ENCODE measurements at regions not wholly inside any gene's neighbourhood (a gene's known extent, or its start where the extent isn't known, plus 50 kb on each side); places are given as distances from the start of the nearest gene placed in this dataset.
"Not testable (repeated sequence)": the region's sequence is repeated elsewhere in the genome, so short reads cannot be mapped to it uniquely, and the experiment has no call there.

DNA sequence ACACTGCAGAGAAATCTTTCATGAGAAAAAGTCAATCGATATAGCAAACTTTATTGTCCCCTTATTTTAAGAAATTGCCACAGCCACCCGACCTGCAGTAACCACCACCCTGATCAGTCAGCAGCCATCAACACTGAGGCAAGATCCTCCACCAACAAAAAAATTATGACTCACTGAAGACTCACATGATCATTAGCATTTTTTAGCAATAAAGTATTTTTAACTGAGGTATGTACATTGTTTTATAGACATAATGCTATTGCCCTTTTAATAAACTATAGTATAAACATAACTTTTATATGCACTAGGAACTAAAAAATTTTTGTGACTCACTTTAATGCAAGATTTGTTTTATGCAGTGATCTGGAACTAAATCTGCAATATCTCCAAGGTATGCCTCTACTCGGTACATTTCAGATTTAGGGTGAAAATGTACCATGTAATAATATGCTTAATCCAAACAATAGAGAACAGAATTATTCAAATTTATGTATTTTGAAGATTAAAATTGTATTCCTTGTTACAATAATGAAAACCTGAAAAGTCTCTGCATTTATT lies 79.2 kb upstream of the CEP126 start:
- peak; percentile 10 for DNase-seq
- no peaks in the 10 kb centered on the region for H3K27me3 ChIP-seq

DNA sequence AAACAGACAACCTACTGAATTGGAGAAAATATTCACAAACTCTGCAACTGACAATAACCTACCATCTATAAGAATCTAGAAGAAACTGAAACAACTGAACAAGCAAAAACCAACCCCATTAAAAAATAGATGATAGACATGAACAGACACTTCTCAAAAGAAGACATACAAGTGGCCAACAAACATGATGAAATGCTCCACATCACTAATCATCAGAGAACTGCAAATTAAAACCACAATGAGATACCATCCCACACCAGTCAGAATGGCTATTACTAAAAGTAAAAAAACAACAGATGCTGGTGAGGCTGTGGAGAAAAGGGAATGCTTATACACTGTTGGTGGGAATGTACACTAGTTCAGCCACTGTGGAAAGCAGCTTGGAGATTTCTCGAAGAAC lies 84.3 kb upstream of the CEP126 start:
- not testable (repeated sequence) for H3K9me3 ChIP-seq, H3K36me3 ChIP-seq, DNase-seq, H3K4me3 ChIP-seq, H3K27me3 ChIP-seq

More for the DNA sequence above, 79.2 kb upstream of the CEP126 start:
- Histone ChIP-seq H3K36me3 (no peaks in the 10 kb centered on the region), H3K4me3 (no peak overlapping the region), H3K9me3 (no peaks in the 10 kb centered on the region)

DNA sequence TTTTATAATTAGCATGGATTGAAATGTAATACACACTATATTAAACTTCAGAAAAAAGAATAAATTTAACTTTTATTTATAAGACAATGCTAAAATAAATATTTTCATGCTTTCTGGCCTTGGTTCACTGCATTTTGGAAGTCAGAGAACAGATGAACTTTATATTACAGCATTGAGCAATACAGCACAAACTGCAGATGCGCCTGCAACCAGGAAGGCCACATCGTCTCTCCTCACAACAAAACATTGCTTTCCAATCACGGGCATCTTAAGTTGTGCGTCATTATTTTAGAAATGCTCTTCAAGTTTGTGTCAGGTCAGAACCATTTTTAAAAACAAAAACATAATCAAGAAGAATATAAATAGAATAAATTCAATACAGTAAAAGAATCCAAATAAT lies 89.3 kb upstream of the CEP126 start:
- H3K27me3 ChIP-seq, result no peaks in the 10 kb centered on the region
- H3K4me3 ChIP-seq, result no peak overlapping the region
- DNase-seq, result no peak
- no peaks in the 10 kb centered on the region for H3K36me3 ChIP-seq
- H3K9me3 ChIP-seq, result no peaks in the 10 kb centered on the region

DNA sequence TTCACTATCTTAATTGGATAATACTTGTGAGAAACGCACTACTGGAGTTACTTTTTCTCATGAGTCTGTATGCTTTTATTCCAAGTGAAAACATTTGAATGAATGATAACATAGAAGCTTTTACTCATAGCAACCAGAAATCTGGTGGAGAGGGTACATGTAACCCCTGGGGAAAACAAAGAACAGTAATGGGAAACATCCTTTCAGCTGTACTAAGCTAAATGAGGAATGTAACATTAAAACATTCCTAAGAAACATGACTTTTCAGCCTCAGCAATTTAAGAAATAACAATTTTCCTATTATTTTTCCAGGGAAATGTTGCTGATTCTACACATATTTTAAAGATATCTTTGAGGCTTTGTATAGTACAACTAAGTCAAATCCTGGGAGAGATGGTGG lies 97.2 kb upstream of the CEP126 start:
- H3K36me3 ChIP-seq, result no peaks in the 10 kb centered on the region
- no peak overlapping the region for H3K4me3 ChIP-seq
- H3K27me3 ChIP-seq, result no peaks in the 10 kb centered on the region
- no peaks in the 10 kb centered on the region for H3K9me3 ChIP-seq
- no peak for DNase-seq

DNA sequence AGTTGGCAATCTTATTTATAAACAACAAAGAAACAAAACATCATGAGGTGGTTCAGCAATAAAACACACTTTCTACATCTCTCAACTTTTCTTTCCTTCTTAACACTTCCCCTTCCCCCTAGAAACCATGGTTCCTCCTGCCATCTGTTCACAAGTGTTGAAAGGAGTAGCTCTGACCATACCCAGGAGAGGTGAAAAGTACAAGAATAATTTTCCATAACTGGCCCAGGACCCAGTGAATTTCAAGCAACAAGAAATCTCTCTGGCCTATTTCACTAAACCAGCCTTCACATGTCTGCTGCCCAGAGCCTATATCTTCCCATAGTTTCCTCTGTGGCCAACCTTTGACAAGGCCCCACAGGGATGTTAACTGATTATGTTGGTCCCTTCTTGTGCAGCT lies 98.2 kb upstream of the CEP126 start:
- H3K4me3 ChIP-seq, result no peak overlapping the region
- H3K27me3 ChIP-seq, result no peaks in the 10 kb centered on the region
- no peaks in the 10 kb centered on the region for H3K36me3 ChIP-seq
- DNase-seq, result no peak
- H3K9me3 ChIP-seq, result no peaks in the 10 kb centered on the region

DNA sequence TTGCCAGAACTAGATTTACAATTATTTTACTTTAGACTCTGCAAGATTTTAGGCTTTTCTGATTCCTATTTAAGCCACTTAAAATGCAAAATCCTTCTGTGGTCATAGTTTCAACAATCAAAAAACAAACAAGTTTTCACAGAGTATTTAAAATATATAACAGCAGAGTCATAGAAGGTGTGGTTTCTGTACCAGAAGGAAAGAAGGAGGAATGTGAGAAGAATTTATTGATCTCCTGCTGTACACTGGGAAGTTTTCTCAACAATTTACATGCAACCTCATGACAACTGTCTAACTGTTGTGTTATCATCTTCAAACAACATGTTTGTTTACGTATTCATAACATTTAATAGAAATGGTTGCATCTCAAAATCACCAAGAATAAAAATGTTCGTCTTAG lies 102.3 kb upstream of the CEP126 start:
- Histone ChIP-seq H3K36me3 (no peaks in the 10 kb centered on the region), H3K9me3 (no peaks in the 10 kb centered on the region), H3K4me3 (no peak overlapping the region), H3K27me3 (no peaks in the 10 kb centered on the region)
- no peak for DNase-seq

DNA sequence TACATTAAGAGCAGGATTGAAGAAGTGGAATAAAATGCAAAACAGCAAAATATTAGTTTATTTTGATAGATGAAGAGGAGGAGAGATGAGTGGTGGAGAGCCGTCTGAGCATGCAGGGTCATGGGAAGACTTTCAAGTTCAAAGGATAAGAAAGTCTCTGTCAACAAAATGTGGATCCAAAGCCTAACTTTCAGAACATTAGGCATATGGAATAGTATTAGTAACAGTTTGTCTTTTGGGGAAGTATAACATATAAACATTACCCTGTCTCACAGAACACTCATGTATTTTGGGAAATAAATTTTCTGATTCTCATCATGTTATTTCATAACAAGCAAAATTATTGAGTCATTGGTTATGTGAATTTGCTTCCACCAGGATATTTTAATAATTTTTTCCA lies 104.3 kb upstream of the CEP126 start:
- no peak for DNase-seq
- Histone ChIP-seq H3K9me3 (no peaks in the 10 kb centered on the region), H3K36me3 (no peaks in the 10 kb centered on the region), H3K27me3 (no peaks in the 10 kb centered on the region), H3K4me3 (no peak overlapping the region)

DNA sequence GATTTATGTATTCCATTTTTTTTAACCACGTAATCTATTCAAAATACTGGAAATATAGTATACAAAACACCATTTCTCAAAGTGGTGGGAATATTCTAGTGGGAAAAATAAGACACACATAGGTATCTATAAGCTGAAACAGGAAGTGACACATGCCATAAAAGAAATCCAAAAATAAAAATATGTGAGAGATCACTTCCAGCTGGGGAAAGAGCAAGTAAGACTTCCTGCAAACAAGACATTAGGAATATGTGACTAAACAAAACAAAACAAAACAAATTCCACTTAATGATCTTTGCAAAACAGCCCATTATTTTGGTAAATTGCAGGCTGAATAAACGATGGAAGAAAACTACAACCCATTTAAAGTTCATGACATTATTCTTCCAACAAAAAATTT lies 107.3 kb upstream of the CEP126 start:
- Histone ChIP-seq H3K27me3 (no peaks in the 10 kb centered on the region), H3K36me3 (no peaks in the 10 kb centered on the region), H3K9me3 (no peaks in the 10 kb centered on the region), H3K4me3 (no peak overlapping the region)
- DNase-seq, result no peak

DNA sequence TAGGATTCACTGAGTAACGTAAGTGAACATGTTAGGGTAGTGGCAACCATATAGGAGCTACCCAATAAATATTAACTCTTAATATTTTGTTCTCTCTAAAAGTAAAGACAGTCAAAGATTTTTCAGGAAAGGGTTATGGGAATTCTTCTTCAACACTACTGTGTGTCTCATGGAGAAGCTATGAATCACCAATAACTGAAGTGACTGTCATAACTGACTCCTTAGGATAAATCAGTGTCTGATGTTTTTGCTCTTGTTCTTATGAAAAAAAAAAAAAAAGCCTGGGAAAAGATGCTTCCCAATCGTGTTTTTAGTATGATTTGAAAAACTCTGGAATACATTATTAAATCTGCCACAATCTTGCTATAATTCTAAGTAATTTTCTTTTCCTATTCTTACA lies 111.2 kb upstream of the CEP126 start:
- no peaks in the 10 kb centered on the region for H3K36me3 ChIP-seq
- H3K27me3 ChIP-seq, result no peaks in the 10 kb centered on the region
- H3K4me3 ChIP-seq, result no peak overlapping the region
- no peak for DNase-seq
- no peaks in the 10 kb centered on the region for H3K9me3 ChIP-seq

DNA sequence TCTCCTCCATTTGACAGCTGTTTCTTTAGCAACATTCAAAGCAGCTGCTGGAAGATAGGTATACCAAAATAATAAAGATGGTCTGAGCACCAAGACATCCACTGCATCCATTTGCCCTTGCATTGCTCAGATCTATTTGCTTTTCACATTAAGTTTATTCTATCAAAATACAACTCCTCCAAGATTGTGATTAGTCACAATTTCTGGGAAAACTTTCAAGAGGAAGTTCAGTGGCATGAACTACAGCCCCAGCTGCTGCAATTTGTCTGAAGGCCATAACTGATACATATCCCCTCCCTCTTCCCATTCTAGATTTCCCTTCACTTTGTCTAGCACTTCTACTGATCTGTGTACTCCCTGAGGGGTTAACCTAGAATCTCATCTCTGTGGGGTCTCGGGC lies 117.5 kb upstream of the CEP126 start:
- Histone ChIP-seq H3K27me3 (no peaks in the 10 kb centered on the region), H3K4me3 (no peak overlapping the region), H3K36me3 (no peaks in the 10 kb centered on the region), H3K9me3 (no peaks in the 10 kb centered on the region)
- peak; percentile 28 for DNase-seq

DNA sequence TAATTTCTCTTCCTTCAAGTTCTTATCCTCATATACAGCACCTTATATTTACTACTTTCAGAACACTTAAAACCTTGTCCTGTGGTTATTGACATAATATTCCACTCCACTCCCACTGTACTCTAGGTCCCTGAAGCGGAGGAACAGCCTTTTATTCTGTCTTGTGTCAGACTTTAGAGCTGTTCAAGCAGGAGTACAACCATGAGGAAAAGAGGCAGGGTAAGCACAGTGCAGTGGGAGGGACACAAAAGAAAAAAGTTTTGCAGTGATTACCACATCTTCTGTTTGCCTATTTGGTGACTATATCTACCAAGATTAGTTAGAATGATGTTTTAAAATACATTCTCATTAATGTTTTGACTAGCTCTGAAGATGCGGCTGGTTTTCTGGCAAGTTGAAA lies 122.0 kb upstream of the CEP126 start:
- Histone ChIP-seq H3K9me3 (no peaks in the 10 kb centered on the region), H3K4me3 (no peak overlapping the region), H3K36me3 (no peaks in the 10 kb centered on the region), H3K27me3 (no peaks in the 10 kb centered on the region)
- DNase-seq, result no peak

DNA sequence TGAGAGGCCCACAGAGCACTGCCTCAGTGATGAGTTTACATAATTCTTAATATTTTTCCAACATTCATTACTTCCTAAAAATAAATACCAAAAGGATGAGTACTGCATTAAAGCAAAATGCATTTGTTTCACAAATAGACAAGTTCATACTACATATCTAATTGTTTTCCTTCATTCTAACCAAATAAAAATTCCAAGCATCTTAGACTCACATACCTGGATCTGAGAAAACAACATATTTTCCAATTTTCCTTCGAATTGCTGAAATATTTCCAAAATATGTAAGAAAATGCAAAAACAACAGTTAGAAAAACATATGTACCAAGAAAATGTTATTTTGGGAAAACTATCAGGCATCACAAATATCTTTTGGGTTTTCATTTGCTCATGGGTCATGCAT lies 127.9 kb upstream of the CEP126 start:
- H3K36me3 ChIP-seq, result no peaks in the 10 kb centered on the region
- H3K27me3 ChIP-seq, result no peaks in the 10 kb centered on the region
- H3K4me3 ChIP-seq, result no peak overlapping the region
- no peak for DNase-seq
- H3K9me3 ChIP-seq, result no peaks in the 10 kb centered on the region

DNA sequence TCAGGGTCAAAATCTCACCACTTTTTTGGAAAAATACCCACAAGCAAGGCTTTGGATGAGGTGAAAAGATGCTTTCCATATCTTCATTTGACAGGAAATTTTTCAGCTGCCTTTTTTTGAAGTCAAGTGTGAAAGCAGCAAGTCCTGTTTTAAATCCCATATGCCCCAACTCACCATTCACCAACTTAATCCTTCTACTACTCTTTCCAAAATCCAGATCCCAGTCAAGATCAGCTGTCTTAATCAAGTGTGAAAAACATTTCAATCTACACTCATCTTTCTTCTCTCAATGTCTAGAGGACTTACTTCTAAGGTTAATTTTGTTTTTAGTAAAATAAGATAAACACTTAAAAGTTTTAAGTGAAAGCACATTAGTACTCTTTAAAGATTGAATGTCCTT lies 128.4 kb upstream of the CEP126 start:
- no peak for DNase-seq
- H3K27me3 ChIP-seq, result no peaks in the 10 kb centered on the region
- no peaks in the 10 kb centered on the region for H3K9me3 ChIP-seq
- H3K36me3 ChIP-seq, result no peaks in the 10 kb centered on the region
- no peak overlapping the region for H3K4me3 ChIP-seq

DNA sequence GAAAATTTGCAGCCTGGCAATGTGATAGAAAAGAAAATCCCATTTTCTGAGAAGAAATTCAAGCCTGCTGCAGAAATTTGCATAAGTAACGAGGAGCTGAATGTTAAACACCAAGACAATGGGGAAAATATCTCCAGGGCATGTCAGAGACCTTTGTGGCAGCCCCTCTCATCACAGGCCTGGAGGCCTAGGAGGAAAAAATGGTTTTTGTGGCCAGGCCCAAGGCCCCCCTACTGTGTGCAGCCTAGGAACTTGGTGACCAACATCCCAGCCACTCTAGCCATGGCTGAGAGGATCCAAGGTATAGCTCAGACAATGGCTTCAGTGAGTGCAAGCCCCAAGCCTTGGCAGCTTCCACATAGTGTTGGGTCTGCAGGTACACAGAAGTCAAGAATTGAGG lies 135.6 kb upstream of the CEP126 start:
- not testable (repeated sequence) for H3K27me3 ChIP-seq, H3K36me3 ChIP-seq, DNase-seq, H3K9me3 ChIP-seq, H3K4me3 ChIP-seq

DNA sequence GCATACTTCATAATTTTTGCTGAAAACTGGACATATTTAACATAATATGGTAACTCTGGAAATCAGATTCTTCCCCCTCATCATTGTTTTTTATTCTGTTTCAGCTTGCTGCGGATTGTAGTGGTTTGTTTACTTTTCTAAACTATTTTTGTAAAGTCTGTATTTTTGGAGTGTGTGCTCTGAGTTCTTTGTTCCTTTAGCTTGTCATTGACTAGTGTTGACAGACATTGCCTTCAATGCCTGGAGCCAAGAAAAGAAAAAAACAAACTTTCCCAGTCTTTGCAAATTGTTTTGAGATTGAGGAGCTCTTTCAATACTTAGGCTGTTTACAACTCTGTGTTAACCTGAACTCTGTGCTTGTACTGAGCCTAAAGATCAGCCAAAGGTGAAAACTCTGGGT lies 137.3 kb upstream of the CEP126 start:
- DNase-seq, result no peak
- H3K27me3 ChIP-seq, result no peaks in the 10 kb centered on the region
- H3K9me3 ChIP-seq, result peaks cover 9% of the 10 kb centered on the region
- H3K36me3 ChIP-seq, result no peaks in the 10 kb centered on the region
- no peak overlapping the region for H3K4me3 ChIP-seq

DNA sequence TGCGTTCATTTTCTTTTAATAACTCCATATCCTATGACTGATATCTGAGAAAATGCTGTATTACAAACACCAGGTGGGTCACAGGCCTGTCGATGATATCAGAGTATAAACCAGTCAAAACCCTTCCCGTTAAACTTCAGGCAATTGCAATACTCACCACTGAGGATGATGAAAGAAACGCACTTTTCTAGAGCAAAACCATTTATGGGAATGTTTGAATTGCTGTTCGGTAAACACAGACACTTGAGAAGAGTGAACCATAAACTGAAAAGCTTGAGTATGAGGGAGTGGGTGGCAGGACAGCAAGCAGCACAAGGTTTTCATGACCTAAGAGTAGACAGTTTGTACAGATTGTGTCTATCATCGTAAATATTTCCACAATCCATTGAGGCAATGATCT lies 139.8 kb upstream of the CEP126 start:
- H3K9me3 ChIP-seq, result peaks cover 9% of the 10 kb centered on the region
- no peaks in the 10 kb centered on the region for H3K27me3 ChIP-seq
- DNase-seq, result no peak
- H3K36me3 ChIP-seq, result no peaks in the 10 kb centered on the region
- H3K4me3 ChIP-seq, result no peak overlapping the region

DNA sequence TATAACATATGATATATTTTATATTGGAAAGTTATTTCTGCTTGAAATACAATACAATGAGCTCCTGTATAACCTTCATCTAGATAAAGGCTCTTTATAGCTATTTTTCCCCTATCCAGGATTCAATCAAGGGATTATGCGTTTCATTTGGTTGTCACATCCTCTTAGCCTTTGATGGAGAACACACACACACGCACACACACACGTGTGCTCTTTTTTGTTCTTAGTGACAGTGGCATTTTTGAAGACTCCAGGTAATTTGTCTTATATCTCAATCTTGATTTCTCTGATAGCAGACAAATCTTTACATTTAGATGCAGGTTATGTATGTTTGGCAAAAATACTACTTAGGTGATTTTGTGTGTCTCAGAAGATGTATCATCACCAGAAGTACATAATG lies 144.2 kb upstream of the CEP126 start:
- H3K36me3 ChIP-seq, result no peaks in the 10 kb centered on the region
- DNase-seq, result no peak
- H3K27me3 ChIP-seq, result no peaks in the 10 kb centered on the region
- no peaks in the 10 kb centered on the region for H3K9me3 ChIP-seq
- no peak overlapping the region for H3K4me3 ChIP-seq

DNA sequence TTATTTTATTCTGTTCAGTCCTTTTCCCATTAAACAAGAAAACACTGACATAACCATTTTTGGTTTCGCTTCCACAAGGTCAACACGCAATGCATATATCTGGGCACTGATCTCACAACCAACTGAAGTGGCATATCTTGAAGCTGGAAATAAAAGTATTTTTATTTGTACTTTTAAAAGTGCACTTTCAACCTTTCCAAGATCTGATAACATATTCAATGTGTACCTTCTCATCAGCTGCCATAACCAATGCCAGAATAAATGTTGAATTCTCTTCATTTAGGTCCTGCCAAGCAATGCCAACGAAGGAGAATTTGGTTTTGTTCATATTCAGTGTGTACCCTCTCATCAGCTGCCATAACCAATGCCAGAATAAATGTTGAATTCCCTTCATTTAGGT lies 148.9 kb upstream of the CEP126 start:
- DNase-seq, result no peak
- H3K36me3 ChIP-seq, result no peaks in the 10 kb centered on the region
- no peaks in the 10 kb centered on the region for H3K27me3 ChIP-seq
- H3K9me3 ChIP-seq, result no peaks in the 10 kb centered on the region
- H3K4me3 ChIP-seq, result no peak overlapping the region

DNA sequence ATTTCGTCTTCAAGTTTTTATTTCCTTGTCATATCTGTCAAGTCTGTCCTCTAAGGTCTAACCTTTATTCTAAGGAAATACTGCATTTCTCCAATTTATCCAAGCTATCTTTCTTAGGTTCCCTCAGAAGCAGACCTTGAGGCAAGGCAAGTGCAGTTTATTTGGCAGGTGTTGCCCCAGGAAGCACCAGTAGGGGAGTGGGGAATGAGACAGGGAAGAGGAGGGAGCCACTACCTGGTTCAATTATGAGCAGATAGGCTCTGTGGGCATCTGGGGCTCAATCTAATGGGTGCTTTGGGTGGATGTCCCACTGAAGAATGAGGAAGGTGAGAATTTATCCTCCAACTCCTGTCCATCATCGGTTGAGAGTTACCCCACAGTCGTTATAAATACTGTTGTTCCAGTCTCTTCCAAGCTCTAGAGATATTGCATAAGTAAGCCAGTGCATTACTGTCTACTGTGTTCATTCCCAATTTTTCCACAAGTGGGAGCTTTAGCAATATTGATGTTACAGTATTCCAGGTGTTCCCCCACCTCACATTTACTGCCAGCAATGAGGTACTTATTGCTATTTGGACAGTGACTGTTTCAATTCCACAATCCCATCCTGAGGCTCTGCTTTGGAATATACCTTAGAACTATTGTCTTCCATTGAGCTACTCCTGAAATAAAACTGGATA lies 154.9 kb upstream of the CEP126 start:
- no peaks in the 10 kb centered on the region for H3K9me3 ChIP-seq
- no peak overlapping the region for H3K4me3 ChIP-seq
- no peaks in the 10 kb centered on the region for H3K27me3 ChIP-seq
- DNase-seq, result no peak
- H3K36me3 ChIP-seq, result no peaks in the 10 kb centered on the region

Measured in MG63 (cell line).